ENCODE measurements at regions not wholly inside any gene's neighbourhood (a gene's known extent, or its start where the extent isn't known, plus 50 kb on each side); places are given as distances from the start of the nearest gene placed in this dataset.

- no peaks in the 10 kb centered on the region for H3K36me3 Mint-ChIP-seq (ENCODE audit: low read depth)
- TF ChIP-seq, protein P1, sequence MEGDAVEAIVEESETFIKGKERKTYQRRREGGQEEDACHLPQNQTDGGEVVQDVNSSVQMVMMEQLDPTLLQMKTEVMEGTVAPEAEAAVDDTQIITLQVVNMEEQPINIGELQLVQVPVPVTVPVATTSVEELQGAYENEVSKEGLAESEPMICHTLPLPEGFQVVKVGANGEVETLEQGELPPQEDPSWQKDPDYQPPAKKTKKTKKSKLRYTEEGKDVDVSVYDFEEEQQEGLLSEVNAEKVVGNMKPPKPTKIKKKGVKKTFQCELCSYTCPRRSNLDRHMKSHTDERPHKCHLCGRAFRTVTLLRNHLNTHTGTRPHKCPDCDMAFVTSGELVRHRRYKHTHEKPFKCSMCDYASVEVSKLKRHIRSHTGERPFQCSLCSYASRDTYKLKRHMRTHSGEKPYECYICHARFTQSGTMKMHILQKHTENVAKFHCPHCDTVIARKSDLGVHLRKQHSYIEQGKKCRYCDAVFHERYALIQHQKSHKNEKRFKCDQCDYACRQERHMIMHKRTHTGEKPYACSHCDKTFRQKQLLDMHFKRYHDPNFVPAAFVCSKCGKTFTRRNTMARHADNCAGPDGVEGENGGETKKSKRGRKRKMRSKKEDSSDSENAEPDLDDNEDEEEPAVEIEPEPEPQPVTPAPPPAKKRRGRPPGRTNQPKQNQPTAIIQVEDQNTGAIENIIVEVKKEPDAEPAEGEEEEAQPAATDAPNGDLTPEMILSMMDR (conservative IDR thresholded peaks at IDR 0.05), result no peak
- H3K4me3 Mint-ChIP-seq, result no peak overlapping the region
- no peak overlapping the region for H3K27ac ChIP-seq (ENCODE audit: low read depth, low read length)
- no peaks in the 10 kb centered on the region for H3K27me3 Mint-ChIP-seq (ENCODE audit: insufficient read depth)
- WGBS, 2 experiments (ENCODE audit: insufficient coverage in 1 of 2, insufficient read length in 1 of 2), result 74 to 84% methylated on average over 3 of the region's 4 CpGs
- no peak overlapping the region for H3K9ac ChIP-seq (ENCODE audit: extremely low read depth, low read length, poor library complexity, severe bottlenecking)
- no peaks in the 10 kb centered on the region for H3K4me1 Mint-ChIP-seq
- H3K9me3 ChIP-seq (ENCODE audit: control insufficient read depth, low read length), result peaks cover 14% of the 10 kb centered on the region
- H3K36me3 ChIP-seq (ENCODE audit: control insufficient read depth, insufficient read depth, low read length), result no peaks in the 10 kb centered on the region
- H3K4me3 ChIP-seq (ENCODE audit: low read length), result no peak overlapping the region
- H3K9me3 Mint-ChIP-seq, result peaks cover 13% of the 10 kb centered on the region
- no peaks in the 10 kb centered on the region for H3K4me1 ChIP-seq (ENCODE audit: control insufficient read depth, insufficient read depth, low read length)
- H3K27ac Mint-ChIP-seq, result no peak overlapping the region
- no peaks in the 10 kb centered on the region for H3K27me3 ChIP-seq (ENCODE audit: control insufficient read depth, insufficient read depth, low read length, poor library complexity, severe bottlenecking)
- no peak for DNase-seq
Observed at GRCh38 chr3:30268288-30268687, 338.1 kb upstream of the TGFBR2 start.

- Histone ChIP-seq H3K9ac (ENCODE audit: extremely low read depth, low read length, poor library complexity, severe bottlenecking) (no peak overlapping the region), H3K36me3 (ENCODE audit: control insufficient read depth, insufficient read depth, low read length) (no peaks in the 10 kb centered on the region), H3K9me3 (ENCODE audit: control insufficient read depth, low read length) (peaks cover 6% of the 10 kb centered on the region), H3K27ac (ENCODE audit: low read depth, low read length) (no peak overlapping the region), H3K27me3 (ENCODE audit: control insufficient read depth, insufficient read depth, low read length, poor library complexity, severe bottlenecking) (no peaks in the 10 kb centered on the region), H3K4me3 (ENCODE audit: low read length) (no peak overlapping the region), H3K4me1 (ENCODE audit: control insufficient read depth, insufficient read depth, low read length) (no peaks in the 10 kb centered on the region)
- DNase-seq, result no peak
- Mint-ChIP-seq H3K4me1 (no peaks in the 10 kb centered on the region), H3K36me3 (ENCODE audit: low read depth) (no peaks in the 10 kb centered on the region), H3K27ac (no peak overlapping the region), H3K27me3 (ENCODE audit: insufficient read depth) (no peaks in the 10 kb centered on the region), H3K9me3 (peaks cover 3% of the 10 kb centered on the region), H3K4me3 (no peak overlapping the region)
- WGBS, 2 experiments (ENCODE audit: insufficient coverage in 1 of 2, insufficient read length in 1 of 2), result 88 to 93% methylated on average over 8 to 10 of the region's 10 CpGs
- TF ChIP-seq, protein P1 (conservative IDR thresholded peaks at IDR 0.05), result no peak
Observed at GRCh38 chr3:30269751-30270445, 336.5 kb upstream of the TGFBR2 start.

DNA sequence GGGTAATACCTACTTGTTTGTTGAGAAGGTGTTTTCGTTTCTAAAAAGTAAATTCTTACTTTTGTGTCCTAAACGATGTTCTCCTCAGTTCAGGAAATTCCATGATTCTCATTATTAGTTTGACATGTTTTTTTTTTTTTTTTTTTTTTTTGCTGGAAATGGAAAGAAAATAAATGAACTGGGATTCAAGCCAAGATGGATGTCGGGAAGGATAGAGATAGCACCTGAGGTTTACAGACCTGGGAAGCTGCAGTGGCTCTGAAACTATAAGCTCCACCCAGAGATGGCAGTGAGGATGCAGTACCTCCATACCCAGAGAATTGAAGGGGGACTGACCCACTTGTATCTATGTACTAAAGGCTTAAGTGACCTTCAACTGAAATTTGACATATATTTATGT, 334.6 kb upstream of the TGFBR2 start:
- 91 to 100% methylated on average over 1 to 3 of the region's 3 CpGs for WGBS, 2 experiments (ENCODE audit: insufficient coverage in 1 of 2, insufficient read length in 1 of 2)
- H3K9me3 ChIP-seq (ENCODE audit: control insufficient read depth, low read length), result peaks cover 7% of the 10 kb centered on the region
- Mint-ChIP-seq H3K9me3 (peaks cover 18% of the 10 kb centered on the region), H3K27ac (no peak overlapping the region), H3K27me3 (ENCODE audit: insufficient read depth) (no peaks in the 10 kb centered on the region), H3K4me1 (no peaks in the 10 kb centered on the region), H3K36me3 (ENCODE audit: low read depth) (no peaks in the 10 kb centered on the region), H3K4me3 (no peak overlapping the region)
- no peaks in the 10 kb centered on the region for H3K36me3 ChIP-seq (ENCODE audit: control insufficient read depth, insufficient read depth, low read length)
- TF ChIP-seq, protein P1 (conservative IDR thresholded peaks at IDR 0.05), result no peak
- no peak overlapping the region for H3K4me3 ChIP-seq (ENCODE audit: low read length)
- no peaks in the 10 kb centered on the region for H3K4me1 ChIP-seq (ENCODE audit: control insufficient read depth, insufficient read depth, low read length)
- DNase-seq, result no peak
- no peaks in the 10 kb centered on the region for H3K27me3 ChIP-seq (ENCODE audit: control insufficient read depth, insufficient read depth, low read length, poor library complexity, severe bottlenecking)
- H3K9ac ChIP-seq (ENCODE audit: extremely low read depth, low read length, poor library complexity, severe bottlenecking), result no peak overlapping the region
- no peak overlapping the region for H3K27ac ChIP-seq (ENCODE audit: low read depth, low read length)

Measured in endodermal cell (in vitro differentiated cells).